ENCODE measurements at regions not wholly inside any gene's neighbourhood (a gene's known extent, or its start where the extent isn't known, plus 50 kb on each side); places are given as distances from the start of the nearest gene placed in this dataset.

DNA sequence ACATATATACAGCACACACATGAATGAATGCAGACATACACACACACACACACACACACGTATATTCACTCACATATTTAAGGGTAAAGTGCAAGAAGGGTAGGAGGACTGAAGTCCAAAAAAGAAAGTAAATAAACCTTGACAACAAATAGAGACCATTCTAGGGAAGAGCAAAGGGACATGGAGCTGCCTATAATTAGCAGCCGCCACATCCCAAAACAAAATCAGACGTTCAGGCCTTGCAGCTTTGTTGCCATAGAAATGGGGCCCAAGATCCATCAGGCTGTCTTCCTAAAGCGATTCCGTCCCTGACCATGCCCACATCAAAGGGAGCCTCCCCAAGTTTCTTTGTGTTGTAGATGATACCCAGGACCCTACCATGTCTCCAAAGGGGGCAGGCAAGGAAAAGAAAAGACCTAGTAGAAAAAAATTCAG lies 703.5 kb upstream of the TBX3 start:
- no peak for DNase-seq
- H3K4me1 Mint-ChIP-seq (ENCODE audit: low read depth, unreplicated experiment), result no peaks in the 10 kb centered on the region
- no peak overlapping the region for H3K4me3 Mint-ChIP-seq (ENCODE audit: low read depth, unreplicated experiment)
- H3K9me3 Mint-ChIP-seq (ENCODE audit: low read depth, unreplicated experiment), result peaks cover 23% of the 10 kb centered on the region
- no peak overlapping the region for H3K27ac Mint-ChIP-seq (ENCODE audit: unreplicated experiment)
- no peaks in the 10 kb centered on the region for H3K36me3 Mint-ChIP-seq (ENCODE audit: insufficient read depth, unreplicated experiment)
- CTCF ChIA-PET, result no interaction called here
- TF ChIP-seq, protein P1, sequence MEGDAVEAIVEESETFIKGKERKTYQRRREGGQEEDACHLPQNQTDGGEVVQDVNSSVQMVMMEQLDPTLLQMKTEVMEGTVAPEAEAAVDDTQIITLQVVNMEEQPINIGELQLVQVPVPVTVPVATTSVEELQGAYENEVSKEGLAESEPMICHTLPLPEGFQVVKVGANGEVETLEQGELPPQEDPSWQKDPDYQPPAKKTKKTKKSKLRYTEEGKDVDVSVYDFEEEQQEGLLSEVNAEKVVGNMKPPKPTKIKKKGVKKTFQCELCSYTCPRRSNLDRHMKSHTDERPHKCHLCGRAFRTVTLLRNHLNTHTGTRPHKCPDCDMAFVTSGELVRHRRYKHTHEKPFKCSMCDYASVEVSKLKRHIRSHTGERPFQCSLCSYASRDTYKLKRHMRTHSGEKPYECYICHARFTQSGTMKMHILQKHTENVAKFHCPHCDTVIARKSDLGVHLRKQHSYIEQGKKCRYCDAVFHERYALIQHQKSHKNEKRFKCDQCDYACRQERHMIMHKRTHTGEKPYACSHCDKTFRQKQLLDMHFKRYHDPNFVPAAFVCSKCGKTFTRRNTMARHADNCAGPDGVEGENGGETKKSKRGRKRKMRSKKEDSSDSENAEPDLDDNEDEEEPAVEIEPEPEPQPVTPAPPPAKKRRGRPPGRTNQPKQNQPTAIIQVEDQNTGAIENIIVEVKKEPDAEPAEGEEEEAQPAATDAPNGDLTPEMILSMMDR (IDR thresholded peaks at IDR 0.05; ENCODE audit: unreplicated experiment), result no peak
- intact Hi-C loops (cut with micrococcal nuclease; ENCODE audit: unreplicated experiment), result no loop called here
- BruUV-seq (replicated peaks), result no TSS peak
- no peaks in the 10 kb centered on the region for H3K27me3 Mint-ChIP-seq (ENCODE audit: unreplicated experiment)

DNA sequence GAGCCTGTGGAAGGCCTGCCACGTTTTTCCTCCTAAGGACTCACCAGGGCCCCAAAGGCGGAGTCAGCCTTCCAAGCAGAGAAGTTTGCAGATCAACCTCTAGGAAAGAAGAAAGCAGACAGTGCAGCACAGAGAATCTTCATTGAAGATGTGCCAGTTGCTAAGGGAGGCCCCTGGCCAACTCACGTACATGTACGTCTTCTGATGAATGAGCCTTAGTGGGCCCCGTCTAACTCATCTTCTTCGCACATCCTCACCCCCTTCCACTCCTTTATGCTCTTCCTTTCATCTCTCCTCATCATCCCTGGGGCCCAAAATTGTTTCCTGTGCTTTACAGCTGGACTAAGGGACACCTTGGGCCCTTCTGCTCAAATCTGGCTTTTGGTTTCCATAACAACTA lies 703.0 kb upstream of the TBX3 start:
- no peak overlapping the region for H3K4me3 Mint-ChIP-seq (ENCODE audit: low read depth, unreplicated experiment)
- peaks cover 24% of the 10 kb centered on the region for H3K9me3 Mint-ChIP-seq (ENCODE audit: low read depth, unreplicated experiment)
- no peaks in the 10 kb centered on the region for H3K27me3 Mint-ChIP-seq (ENCODE audit: unreplicated experiment)
- H3K4me1 Mint-ChIP-seq (ENCODE audit: low read depth, unreplicated experiment), result no peaks in the 10 kb centered on the region
- no peak for DNase-seq
- intact Hi-C loops (cut with micrococcal nuclease; ENCODE audit: unreplicated experiment), result no loop called here
- no peaks in the 10 kb centered on the region for H3K36me3 Mint-ChIP-seq (ENCODE audit: insufficient read depth, unreplicated experiment)
- CTCF ChIA-PET, result no interaction called here
- no TSS peak for BruUV-seq (replicated peaks)
- TF ChIP-seq, protein P1 (IDR thresholded peaks at IDR 0.05; ENCODE audit: unreplicated experiment), result no peak
- H3K27ac Mint-ChIP-seq (ENCODE audit: unreplicated experiment), result no peak overlapping the region

DNA sequence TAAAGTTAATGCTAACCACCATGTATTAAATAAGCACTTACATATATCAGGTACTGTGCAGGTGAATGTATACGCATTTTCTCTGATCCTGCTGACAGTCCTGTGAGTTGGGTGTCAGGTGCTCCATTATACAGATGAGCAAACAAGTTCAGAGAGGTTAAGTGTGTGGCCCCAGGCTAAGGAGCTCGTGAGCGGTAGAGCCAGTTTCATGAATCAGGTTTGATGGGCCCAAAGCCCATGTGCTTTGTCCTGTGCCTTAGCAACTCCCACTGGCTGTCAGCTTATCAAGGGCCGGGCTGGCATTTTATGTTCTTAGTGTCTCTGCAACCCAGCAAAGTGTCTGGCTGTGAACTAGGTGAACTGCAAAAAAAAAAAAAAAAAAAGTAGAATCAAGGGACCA lies 701.2 kb upstream of the TBX3 start:
- Mint-ChIP-seq H3K4me1 (ENCODE audit: low read depth, unreplicated experiment) (no peaks in the 10 kb centered on the region), H3K4me3 (ENCODE audit: low read depth, unreplicated experiment) (no peak overlapping the region), H3K27me3 (ENCODE audit: unreplicated experiment) (no peaks in the 10 kb centered on the region), H3K9me3 (ENCODE audit: low read depth, unreplicated experiment) (peaks cover 26% of the 10 kb centered on the region), H3K27ac (ENCODE audit: unreplicated experiment) (no peak overlapping the region), H3K36me3 (ENCODE audit: insufficient read depth, unreplicated experiment) (no peaks in the 10 kb centered on the region)
- TF ChIP-seq, protein P1 (IDR thresholded peaks at IDR 0.05; ENCODE audit: unreplicated experiment), result no peak
- CTCF ChIA-PET, result no interaction called here
- BruUV-seq (replicated peaks), result no TSS peak
- intact Hi-C loops (cut with micrococcal nuclease; ENCODE audit: unreplicated experiment), result no loop called here
- DNase-seq, result no peak

DNA sequence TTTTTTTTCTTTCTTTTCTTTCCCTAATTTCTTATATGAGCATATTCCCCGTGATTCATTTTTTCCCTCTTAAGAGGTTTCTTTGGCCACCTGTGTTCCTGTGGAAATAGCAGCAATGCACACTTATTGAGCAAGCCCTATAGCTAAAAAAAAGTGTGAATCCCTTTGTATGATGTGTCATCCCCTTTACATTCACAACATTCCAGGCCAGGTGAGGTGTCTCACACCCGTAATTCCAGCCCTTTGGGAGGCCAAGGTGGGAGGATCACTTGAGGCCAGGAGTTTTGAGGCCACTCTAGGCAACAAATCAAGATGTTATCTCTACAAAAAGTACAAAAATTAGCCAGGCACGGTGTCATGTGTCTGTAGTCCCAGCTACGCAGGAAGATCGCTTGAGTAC lies 700.4 kb upstream of the TBX3 start:
- CTCF ChIA-PET, result no interaction called here
- Mint-ChIP-seq H3K9me3 (ENCODE audit: low read depth, unreplicated experiment) (peaks cover 22% of the 10 kb centered on the region), H3K4me1 (ENCODE audit: low read depth, unreplicated experiment) (no peaks in the 10 kb centered on the region), H3K4me3 (ENCODE audit: low read depth, unreplicated experiment) (no peak overlapping the region), H3K36me3 (ENCODE audit: insufficient read depth, unreplicated experiment) (no peaks in the 10 kb centered on the region), H3K27ac (ENCODE audit: unreplicated experiment) (no peak overlapping the region), H3K27me3 (ENCODE audit: unreplicated experiment) (no peaks in the 10 kb centered on the region)
- DNase-seq, result no peak
- no TSS peak for BruUV-seq (replicated peaks)
- intact Hi-C loops (cut with micrococcal nuclease; ENCODE audit: unreplicated experiment), result no loop called here
- TF ChIP-seq, protein P1 (IDR thresholded peaks at IDR 0.05; ENCODE audit: unreplicated experiment), result no peak

DNA sequence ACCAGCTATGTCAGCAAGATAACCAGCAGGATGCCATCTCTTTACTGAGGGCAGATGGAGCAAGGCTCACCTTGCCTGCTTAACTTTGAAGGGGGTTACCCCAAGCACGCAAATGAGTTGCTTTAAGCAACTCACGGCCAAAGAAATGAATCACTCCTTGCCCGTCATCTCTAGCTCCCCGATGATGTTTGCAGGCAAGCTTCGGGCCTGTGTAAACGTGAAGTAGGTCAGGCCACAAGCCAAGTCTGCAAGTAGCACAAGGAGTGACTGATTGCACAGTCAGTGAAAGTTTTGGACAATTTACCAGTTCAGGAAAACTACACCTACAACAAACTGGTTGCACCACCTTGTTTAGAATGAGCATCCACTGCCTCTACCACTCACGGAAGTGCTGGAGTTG lies 699.7 kb upstream of the TBX3 start:
- CTCF ChIA-PET, result no interaction called here
- H3K27ac Mint-ChIP-seq (ENCODE audit: unreplicated experiment), result no peak overlapping the region

More for the DNA sequence above, 699.7 kb upstream of the TBX3 start:
- Mint-ChIP-seq H3K36me3 (ENCODE audit: insufficient read depth, unreplicated experiment) (no peaks in the 10 kb centered on the region), H3K4me3 (ENCODE audit: low read depth, unreplicated experiment) (no peak overlapping the region), H3K4me1 (ENCODE audit: low read depth, unreplicated experiment) (no peaks in the 10 kb centered on the region), H3K9me3 (ENCODE audit: low read depth, unreplicated experiment) (peaks cover 22% of the 10 kb centered on the region), H3K27me3 (ENCODE audit: unreplicated experiment) (no peaks in the 10 kb centered on the region)
- intact Hi-C loops (cut with micrococcal nuclease; ENCODE audit: unreplicated experiment), result no loop called here
- TF ChIP-seq, protein P1 (IDR thresholded peaks at IDR 0.05; ENCODE audit: unreplicated experiment), result no peak
- no TSS peak for BruUV-seq (replicated peaks)
- no peak for DNase-seq

All from Calu3 (cell line).